Fibroblast of lung (primary cell): ENCODE measurements at regions not wholly inside any gene's neighbourhood (a gene's known extent, or its start where the extent isn't known, plus 50 kb on each side); places are given as distances from the start of the nearest gene placed in this dataset.

Source experiments
- DNase-seq, 2 donors: peaks; one replicate each; pipeline versions ENCODE4 v3.0.0 to v3.0.0-alpha.2; 2010; ENCODE audit warnings: low read depth in 2 of 2
- H2AFZ ChIP-seq: 2 replicates; pipeline ENCODE4 v1.5.1; 2012; ENCODE audit warnings: low read length, control low read depth, inconsistent platforms
- H3K27ac ChIP-seq: 2 replicates; pipeline ENCODE4 v1.5.1; 2011; ENCODE audit warnings: low read length, control low read depth; ENCODE audit not compliant: insufficient read depth
- H3K27me3 ChIP-seq: 2 replicates; pipeline ENCODE4 v1.5.1; 2011; ENCODE audit warnings: mild to moderate bottlenecking, low read length; ENCODE audit not compliant: control insufficient read depth, insufficient read depth
- H3K36me3 ChIP-seq: 2 replicates; pipeline ENCODE4 v1.5.1; 2011; ENCODE audit warnings: low read length; ENCODE audit not compliant: control insufficient read depth, insufficient read depth
- H3K4me1 ChIP-seq: 2 replicates; pipeline ENCODE4 v1.5.1; 2011; ENCODE audit warnings: low read length; ENCODE audit not compliant: control insufficient read depth, insufficient read depth; ENCODE audit errors: extremely low read depth
- H3K4me2 ChIP-seq: 2 replicates; pipeline ENCODE4 v1.5.1; 2011; ENCODE audit warnings: low read length, control low read depth; ENCODE audit not compliant: insufficient read depth; ENCODE audit errors: extremely low read depth
- H3K4me3 ChIP-seq, 4 experiments: fragments of 200-600 bp in 1 of 4; sonication (generic) in 1 of 4; replicated peaks in 1 of 4; 2 replicates each; pipeline ENCODE4 v1.5.1; 2011 to 2016; ENCODE audit warnings: low read length in 4 of 4, low read depth in 3 of 4, mild to moderate bottlenecking in 3 of 4, control low read depth in 2 of 4, inconsistent platforms in 1 of 4, mixed read lengths in 1 of 4; ENCODE audit not compliant: insufficient read depth in 1 of 4; ENCODE audit errors: control extremely low read depth in 1 of 4
- H3K79me2 ChIP-seq: 2 replicates; pipeline ENCODE4 v1.5.1; 2012; ENCODE audit warnings: mild to moderate bottlenecking, low read length, inconsistent platforms; ENCODE audit not compliant: control insufficient read depth, insufficient read depth
- H3K9ac ChIP-seq: 2 replicates; pipeline ENCODE4 v1.5.1; 2011; ENCODE audit warnings: mild to moderate bottlenecking, low read length, control low read depth; ENCODE audit not compliant: insufficient read depth
- H3K9me3 ChIP-seq: 2 replicates; pipeline ENCODE4 v1.5.1; 2012; ENCODE audit warnings: low read depth, low read length; ENCODE audit not compliant: control insufficient read depth, insufficient read depth
- H4K20me1 ChIP-seq: 2 replicates; pipeline ENCODE4 v1.5.1; 2011; ENCODE audit warnings: low read length; ENCODE audit not compliant: control insufficient read depth, insufficient read depth; ENCODE audit errors: extremely low read depth
- EZH2 ChIP-seq: IDR thresholded peaks from 2 replicates; pipeline ENCODE4 v1.5.1; 2012; ENCODE audit warnings: low read length, control low read depth, mild to moderate bottlenecking; ENCODE audit errors: missing control alignments
- TF ChIP-seq, protein P1 (sequence below), 2 donors: IDR thresholded peaks in 1 of 2; conservative IDR thresholded peaks in 1 of 2; 1 replicate in 1 of 2; 2 replicates in 1 of 2; pipeline ENCODE4 v1.5.1; 2011 to 2012; ENCODE audit warnings: low read length in 2 of 2, control low read depth in 1 of 2, inconsistent platforms in 1 of 2, low read depth in 1 of 2, mild to moderate bottlenecking in 1 of 2

- Histone ChIP-seq H3K9ac (no peak overlapping the region), H4K20me1 (no peaks in the 10 kb centered on the region), H3K36me3 (no peaks in the 10 kb centered on the region), H3K4me1 (peaks cover 3% of the 10 kb centered on the region), H3K4me3 (no peak overlapping the region), H3K9me3 (no peaks in the 10 kb centered on the region), H3K27ac (no peak overlapping the region), H2AFZ (no peak overlapping the region), H3K4me2 (no peak overlapping the region), H3K27me3 (no peaks in the 10 kb centered on the region), H3K79me2 (no peaks in the 10 kb centered on the region)
- DNase-seq: no peak
- TF ChIP-seq, protein P1, sequence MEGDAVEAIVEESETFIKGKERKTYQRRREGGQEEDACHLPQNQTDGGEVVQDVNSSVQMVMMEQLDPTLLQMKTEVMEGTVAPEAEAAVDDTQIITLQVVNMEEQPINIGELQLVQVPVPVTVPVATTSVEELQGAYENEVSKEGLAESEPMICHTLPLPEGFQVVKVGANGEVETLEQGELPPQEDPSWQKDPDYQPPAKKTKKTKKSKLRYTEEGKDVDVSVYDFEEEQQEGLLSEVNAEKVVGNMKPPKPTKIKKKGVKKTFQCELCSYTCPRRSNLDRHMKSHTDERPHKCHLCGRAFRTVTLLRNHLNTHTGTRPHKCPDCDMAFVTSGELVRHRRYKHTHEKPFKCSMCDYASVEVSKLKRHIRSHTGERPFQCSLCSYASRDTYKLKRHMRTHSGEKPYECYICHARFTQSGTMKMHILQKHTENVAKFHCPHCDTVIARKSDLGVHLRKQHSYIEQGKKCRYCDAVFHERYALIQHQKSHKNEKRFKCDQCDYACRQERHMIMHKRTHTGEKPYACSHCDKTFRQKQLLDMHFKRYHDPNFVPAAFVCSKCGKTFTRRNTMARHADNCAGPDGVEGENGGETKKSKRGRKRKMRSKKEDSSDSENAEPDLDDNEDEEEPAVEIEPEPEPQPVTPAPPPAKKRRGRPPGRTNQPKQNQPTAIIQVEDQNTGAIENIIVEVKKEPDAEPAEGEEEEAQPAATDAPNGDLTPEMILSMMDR (conservative IDR thresholded peaks at IDR 0.05 in 1 of 2, IDR thresholded peaks at IDR 0.05 in 1 of 2; ENCODE audit: low read depth in 1 of 2, low read length in 2 of 2): no peak
- TF ChIP-seq EZH2: no peak
Measured at GRCh38 chr9:21597284-21597683, 115.2 kb upstream of the IFNE start.

DNA sequence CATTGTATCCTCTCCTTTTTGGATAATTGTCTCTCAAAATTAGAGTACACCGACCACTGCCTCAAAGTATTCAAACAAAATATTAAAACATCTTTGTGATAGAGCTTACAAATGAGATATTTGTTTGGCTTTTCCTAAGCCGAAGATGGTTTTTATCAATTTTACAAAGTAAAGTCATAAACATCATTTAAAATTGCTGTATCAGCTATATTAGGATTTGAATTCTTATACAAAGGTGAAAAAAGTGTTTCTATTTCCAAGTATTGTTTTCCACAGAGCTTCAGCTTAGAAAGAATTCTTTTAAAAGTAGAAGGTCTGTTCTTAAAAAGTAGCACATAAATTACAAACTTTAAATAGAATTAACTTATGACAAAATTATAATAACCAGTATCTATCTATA, 116.6 kb upstream of the IFNE start:
- Histone ChIP-seq H3K36me3 (no peaks in the 10 kb centered on the region), H3K9ac (no peak overlapping the region), H3K4me3 (no peak overlapping the region), H3K4me1 (no peaks in the 10 kb centered on the region), H3K79me2 (no peaks in the 10 kb centered on the region), H3K27me3 (no peaks in the 10 kb centered on the region), H4K20me1 (no peaks in the 10 kb centered on the region), H2AFZ (no peak overlapping the region), H3K27ac (no peak overlapping the region), H3K4me2 (no peak overlapping the region), H3K9me3 (no peaks in the 10 kb centered on the region)
- no peak for DNase-seq
- TF ChIP-seq EZH2: no peak
- TF ChIP-seq, protein P1 (conservative IDR thresholded peaks at IDR 0.05 in 1 of 2, IDR thresholded peaks at IDR 0.05 in 1 of 2; ENCODE audit: low read depth in 1 of 2, low read length in 2 of 2): no peak

- Histone ChIP-seq H2AFZ (no peak overlapping the region), H3K27me3 (no peaks in the 10 kb centered on the region), H3K36me3 (no peaks in the 10 kb centered on the region), H3K4me3 (no peak overlapping the region), H3K4me1 (no peaks in the 10 kb centered on the region), H3K9ac (no peak overlapping the region), H3K9me3 (no peaks in the 10 kb centered on the region), H3K27ac (no peak overlapping the region), H4K20me1 (no peaks in the 10 kb centered on the region), H3K79me2 (no peaks in the 10 kb centered on the region), H3K4me2 (peak overlapping the region; percentile 51)
- TF ChIP-seq EZH2: no peak
- TF ChIP-seq, protein P1 (conservative IDR thresholded peaks at IDR 0.05 in 1 of 2, IDR thresholded peaks at IDR 0.05 in 1 of 2; ENCODE audit: low read depth in 1 of 2, low read length in 2 of 2): no peak
- DNase-seq: peak; percentile 91 to 98
Measured at GRCh38 chr9:21605489-21605931, 123.4 kb upstream of the IFNE start.
